GM21619 (cell line): ENCODE measurements at regions not wholly inside any gene's neighbourhood (a gene's known extent, or its start where the extent isn't known, plus 50 kb on each side); places are given as distances from the start of the nearest gene placed in this dataset.

Source experiments
- ATAC-seq: cut with Tn5 transposase; IDR thresholded peaks from one replicate; pipeline ENCODE4 v1.9.1; 2021; ENCODE audit not compliant: unreplicated experiment

DNA sequence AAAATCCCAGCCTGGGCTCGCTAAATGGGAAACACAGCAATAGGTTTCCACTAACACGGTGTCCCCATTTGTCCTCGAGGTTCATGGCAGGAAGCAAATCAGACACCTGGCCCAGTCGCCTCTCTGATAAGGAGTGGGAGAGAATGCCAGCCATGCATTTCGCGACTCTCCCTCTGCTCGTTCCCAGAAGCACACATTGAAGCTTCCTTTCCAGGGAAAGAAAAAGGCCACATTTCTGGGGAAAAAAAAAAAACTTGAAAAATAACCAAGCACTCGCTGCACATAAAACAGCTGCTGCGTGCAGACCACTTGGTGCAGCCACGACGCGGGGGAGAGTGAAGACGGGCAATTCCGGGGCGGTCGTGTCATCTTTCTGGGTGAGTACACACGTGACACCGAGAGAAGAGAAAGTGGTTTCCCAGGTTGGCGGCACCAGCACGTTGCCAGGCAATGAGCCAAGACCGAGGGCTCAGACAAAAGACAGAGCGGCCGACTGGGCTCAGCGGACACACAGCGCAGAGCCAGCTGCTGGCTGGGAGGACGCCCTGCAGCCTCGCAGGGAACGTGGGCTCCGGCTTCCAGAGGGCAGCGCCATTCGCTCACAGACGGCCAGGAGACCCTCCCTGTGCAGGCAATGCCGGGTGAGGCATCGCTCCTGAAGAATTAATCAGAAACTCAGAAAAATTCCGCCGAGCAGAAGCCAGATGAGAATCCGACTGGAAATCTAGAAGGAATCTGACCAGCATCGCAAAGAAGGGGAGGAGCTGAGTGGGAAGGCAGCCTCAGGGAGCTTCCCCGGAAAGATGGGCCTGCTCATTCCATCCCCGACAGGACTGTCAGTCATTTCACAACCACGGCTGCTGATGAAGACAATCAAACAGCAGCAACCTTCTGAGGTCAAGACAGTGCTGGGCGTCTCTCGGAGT lies 83.2 kb upstream of the IRS2 start:
- ATAC-seq = no peak

DNA sequence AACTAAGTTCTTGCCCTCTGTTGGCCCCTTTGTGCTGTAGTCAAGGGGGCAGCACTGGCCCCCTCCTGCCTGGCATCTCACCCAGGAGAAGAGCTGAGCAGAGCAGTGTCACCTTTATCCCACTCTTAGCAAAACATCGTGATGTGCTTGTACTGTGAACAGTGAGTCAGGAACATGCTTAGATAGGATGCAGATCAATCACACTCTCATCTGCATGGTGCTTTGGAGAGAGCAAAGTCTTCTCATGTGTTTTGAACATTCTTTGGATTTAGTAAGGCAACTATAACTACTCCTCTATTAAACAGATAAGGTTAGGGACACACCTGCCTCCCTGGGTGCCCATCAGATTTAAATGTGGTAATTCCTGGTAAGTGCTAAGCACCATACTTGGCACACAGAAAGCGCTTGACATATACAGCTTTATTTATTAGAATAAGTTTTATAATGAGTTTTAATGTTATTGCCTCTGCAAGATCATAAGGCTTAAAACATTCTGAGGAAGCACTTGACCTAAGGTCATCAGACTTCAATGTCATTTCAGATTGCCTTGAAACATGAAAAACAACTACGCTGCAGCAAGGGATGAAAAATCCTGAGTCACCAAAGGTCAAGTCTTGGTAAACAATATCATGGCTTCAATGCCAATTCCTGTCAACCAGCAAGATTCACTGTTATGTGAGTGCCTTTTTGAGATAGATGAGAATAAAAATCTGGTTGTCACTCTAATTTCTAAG lies 82.4 kb upstream of the IRS2 start:
- no peak for ATAC-seq

DNA sequence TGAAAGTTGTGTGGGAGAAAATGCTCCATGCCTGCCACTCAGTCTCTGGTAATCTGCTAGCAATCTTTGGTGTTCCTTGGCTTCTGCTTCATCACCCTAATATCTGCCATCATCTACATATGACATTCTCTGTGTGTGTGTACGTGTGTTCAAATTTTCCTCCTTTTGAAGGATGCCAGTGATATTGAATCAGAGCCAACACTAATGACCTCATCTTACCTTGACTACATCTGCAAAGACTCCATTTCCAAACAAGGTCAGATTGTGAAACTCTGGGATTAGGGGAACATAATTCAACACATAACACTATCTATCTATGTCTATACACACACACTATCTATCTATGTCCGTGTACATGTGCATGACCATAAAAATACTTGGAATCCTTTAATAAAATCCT lies 81.4 kb upstream of the IRS2 start:
- ATAC-seq = no peak

DNA sequence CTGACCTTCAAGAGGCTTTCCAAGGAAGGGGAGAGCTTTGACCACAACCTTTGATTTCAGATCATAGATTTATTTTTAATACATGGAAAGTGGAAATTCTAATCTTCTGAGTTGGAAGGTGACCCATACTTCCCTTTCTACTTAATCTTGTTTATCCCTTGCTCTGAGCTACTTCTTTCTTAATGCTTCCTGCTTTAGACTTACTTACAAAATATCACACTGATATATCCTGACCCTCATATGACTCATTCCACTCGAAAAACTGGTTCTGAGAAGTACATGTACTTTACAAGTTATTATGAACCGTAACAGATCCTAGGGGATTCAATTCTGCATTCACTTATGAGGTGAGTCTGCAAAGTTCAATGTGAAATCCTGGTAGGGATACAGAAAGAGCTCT lies 76.2 kb upstream of the IRS2 start:
- no peak for ATAC-seq

DNA sequence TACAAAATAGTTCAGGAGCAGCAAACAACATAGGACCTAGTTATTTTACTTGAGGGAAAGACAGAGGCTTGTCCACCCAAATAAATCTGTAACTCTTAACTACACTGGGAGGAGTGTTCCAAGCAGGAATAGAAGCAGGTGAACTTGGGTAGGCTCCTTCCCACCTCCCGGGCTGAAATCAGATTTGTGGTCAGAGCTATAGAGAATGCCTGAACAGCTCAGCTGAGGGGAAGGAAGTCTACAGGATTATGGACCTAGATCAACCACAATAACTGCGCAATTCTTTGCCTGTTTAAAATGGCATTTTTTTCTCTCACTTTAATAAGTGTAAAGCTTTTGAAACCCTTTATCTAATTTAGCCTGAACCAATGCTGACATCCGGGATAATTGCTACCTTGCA lies 73.5 kb upstream of the IRS2 start:
- no peak for ATAC-seq

DNA sequence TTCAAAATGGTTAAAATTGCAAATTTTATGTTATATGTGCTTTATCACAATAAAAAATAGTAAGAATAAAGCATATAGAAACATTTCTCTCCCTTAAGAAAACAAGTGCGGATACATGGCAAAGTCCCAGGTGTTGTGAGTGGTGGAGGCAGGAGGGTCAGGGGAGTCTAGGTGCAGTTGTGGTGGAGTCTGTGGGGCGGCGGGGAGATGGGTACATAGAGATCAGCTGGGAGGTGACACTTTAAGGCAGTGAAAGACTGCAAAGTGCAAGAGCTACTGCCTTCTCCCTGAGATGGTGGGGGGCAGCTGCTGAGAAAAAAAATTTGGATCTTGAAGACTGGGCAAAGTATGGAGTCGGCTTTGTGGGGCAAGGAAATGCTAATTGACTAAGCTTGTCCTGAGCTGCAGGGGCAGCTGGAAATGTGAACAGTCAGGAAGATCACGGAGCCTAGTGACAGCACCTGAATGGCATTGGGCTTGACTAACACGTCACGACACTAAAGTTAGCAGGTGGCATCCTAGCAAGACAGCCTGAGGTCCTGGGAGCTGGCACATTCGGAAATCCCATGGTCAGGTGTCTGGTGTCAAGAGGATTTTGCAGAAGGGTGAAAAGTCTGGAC lies 72.9 kb upstream of the IRS2 start:
- no peak for ATAC-seq

DNA sequence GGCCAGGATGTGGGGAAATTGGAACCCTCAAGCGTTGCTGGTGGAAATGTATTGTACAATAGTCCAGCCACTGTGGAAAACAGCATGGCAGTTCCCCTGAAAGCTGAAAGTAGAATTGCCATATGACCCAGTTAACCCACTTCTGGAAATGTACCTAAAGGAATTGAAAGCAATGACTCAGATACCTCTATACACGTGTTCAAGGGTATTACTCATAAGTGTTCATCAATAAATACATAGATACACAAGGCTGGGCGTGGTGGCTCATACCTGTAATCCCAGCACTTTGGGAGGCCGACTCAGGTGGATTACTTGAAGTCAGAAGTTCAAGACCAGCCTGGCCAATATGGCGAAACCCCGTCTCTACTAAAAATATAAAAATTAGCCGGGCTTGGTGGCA lies 71.9 kb upstream of the IRS2 start:
- ATAC-seq = no peak

DNA sequence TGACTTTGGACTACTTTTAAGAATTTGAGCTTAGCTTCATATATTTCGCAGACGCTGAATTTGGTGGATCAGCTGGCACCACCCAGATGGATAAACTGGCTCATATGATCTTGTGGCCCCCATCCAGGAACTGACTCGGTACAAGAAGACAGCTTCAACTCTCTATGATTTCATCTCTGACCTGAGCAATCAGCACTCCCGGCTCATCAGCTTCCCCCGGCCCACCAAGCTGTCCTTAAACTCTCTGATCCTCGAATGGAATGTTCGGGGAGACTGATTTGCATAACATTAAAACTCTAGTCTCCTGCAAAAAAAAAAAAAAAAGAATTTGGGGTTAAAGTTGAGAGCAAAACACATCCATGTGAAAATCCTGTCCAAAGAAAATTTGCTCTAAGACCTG lies 71.4 kb upstream of the IRS2 start:
- ATAC-seq = no peak

DNA sequence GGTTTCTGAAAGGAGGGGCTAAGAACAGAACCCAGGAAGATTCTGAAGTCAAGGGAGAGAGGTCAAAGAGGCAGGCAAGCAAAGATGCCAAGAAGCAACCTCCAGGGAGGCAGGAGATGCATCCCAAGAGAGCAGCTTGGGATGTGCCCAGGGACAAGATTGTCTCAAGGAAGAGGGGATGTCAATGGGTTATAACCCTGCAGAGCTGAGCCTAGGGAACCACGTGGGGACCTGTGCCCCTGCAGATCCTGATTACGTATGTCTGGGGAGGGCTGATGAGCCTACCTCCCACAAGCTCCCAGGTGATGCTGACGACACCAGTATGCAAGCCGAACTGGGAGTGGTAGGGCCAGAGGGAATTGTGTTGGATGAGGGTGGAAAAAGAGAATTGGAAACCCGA lies 70.9 kb upstream of the IRS2 start:
- ATAC-seq = no peak

DNA sequence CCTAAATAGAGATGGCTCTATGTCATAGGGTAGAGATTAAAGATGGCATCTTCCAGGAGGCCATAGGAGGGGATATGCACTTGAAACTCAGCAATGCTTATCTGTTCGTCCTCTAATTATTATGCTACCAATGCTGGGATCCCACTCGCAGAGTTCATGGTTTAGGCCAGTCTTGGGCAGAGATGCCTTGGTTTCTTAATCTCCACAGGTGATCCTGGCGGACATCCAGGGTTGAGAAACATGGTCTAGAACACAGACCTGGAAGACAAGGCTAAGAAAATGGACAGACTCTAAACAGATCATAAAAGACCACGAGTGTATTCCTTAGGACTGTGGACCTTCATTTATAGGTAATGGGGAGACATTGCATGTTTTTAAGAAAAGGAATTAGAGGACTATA lies 70.0 kb upstream of the IRS2 start:
- ATAC-seq = no peak

DNA sequence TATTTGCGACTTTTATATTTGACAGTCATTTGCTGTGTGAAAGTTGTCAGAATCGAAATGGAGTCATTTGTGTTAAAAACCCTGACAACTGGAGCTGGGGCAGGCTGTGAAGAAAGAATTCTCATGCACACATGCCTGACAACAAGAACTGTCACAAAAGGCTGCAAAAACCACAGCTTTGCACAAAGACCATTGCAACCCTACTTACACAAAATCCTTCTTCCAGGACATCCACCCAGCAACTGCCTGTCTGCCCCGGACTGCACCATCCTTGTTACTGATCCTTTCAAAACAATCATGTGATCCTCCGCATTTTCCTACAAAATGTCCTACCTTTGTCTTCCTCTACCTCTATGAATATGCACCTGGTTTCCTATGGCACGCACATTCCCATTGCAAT lies 66.8 kb upstream of the IRS2 start:
- no peak for ATAC-seq

DNA sequence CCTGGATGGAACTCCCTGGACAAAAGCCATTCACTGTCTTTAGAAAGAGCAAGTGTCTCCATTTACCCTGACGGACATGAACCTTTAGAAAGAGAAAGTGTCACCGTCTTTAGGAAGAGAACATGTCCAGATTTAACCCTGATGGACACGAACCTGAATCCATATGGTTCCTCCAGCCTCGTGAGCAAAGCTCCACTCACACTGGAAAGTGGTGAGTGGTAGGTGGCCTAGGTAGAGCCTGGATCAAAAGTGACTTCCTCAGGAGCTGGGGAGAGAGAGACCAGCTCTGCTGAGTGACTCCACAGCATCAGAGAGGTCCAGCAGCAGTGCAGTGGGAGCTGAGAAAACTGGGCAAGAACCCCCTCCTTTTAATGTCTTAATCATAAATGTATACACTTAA lies 59.8 kb upstream of the IRS2 start:
- ATAC-seq = no peak

DNA sequence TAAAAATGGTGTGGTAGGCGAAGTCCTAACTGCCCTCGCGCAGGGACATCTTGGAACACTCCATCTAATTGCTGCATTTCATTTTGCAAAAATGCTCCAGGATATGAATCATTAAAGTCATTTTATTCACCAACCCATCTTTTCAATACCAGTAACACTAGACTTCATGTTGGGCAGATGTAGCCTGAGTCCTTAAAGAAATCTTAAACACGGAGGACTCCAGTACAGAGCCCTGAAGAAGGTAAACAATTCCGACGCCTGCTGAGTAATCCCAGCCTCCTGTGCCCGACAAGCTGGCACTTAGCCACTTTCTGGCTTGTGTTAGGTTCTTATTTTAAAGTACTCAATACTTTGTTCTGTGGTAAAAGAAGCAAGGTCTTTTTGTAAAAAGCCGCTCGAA lies 58.0 kb upstream of the IRS2 start:
- no peak for ATAC-seq

DNA sequence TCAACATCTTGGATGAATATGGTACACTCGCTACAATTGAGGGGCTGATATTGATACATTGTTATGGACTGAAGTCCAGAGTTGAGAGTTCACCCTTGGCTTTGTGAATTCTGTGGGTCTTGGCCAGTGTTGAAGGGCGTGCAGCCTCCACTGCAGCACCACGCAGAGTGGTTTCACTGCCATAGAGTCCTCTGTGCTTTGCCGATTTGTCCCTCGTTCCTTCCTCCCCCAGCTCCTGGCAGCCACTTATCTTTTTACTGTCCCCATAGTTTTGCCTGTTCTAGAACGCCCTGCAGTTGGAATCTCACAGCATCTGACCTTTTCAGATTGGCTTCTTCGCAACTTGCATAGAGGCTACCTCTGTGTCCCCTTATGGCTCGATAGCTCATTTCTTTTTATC lies 57.3 kb upstream of the IRS2 start:
- ATAC-seq = no peak

DNA sequence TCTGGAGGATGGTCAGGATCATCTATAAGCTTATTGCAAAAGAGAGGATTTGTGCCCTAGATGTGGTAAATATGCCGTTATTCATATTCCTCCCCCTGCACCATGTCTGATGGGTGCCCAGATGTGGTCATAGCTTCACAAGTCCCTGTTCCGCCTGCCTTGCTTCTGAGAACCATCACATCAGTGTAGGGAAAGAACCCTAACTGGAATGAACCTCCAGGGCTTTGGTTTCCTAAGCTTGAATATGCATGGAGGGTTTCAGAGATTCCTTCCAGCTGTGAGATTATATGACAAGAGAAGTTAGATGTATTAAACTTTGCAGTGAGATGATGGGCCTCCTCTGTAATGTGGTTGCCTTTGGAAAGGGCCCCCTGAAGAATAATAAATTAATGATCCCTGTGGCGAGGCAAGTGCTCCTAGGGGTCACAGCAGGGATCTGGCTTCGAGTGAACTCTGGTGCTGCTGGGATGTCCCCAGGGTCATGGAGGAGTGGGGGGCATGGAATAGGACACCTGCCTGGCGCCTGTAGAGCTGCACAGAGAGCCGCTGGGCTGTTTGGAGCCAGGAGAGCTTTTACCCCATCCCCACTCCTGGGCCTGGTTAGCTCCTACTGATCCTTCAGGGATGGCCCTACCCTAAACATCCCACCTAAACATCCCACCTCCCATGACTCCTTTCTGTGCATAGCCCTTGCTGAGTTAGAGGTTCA lies 56.0 kb upstream of the IRS2 start:
- no peak for ATAC-seq

DNA sequence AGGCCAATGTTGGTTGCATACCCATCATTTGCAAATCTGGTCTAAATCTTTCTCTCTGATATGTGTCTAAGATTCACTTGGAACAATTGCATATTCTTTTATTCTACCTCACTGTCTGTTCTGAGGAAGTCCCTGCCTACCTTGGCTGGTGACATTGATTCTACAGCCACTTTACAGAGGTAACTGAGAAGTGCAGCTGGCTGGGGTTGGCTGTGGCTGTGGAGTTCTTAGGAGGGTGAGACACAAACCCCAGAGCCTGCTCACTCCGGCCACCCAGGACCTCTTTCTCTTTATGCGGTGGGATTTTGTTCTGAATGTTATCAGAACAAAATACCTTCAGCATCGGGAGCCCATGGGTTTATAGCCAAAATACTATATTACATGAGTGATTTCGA lies 54.5 kb upstream of the IRS2 start:
- ATAC-seq = no peak

DNA sequence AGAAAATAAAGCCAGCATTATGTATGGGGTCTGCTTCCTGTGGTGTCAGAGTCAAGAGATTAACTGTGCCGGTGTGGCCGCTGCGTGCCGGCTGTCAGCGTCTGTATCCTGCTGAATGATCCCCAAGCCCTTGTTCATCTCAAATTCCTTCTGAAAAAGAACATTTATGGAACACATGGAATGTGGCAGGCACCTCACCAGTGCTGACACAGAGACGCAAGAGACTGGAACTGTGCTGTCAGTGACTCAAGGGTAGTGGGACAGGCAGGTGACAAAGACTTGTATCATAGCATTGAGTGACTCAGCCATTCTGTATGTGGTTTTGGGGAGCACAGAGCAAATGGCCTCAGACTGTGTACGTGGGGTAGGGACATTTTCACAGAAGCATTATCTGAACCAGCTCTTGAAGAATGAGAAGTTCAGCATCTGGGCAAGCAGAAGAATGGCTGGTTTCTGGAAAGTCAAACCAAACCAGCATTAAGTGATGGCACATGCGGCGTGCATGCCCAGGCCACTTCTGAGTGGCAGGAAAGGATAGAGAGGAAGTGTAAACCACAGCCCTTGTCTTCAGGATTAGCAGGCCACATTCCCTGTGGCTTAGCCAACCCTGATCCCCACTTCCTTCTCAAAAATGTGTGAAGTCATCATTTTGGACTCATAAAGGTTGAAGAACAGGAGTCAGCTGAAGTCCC lies 54.0 kb upstream of the IRS2 start:
- no peak for ATAC-seq

DNA sequence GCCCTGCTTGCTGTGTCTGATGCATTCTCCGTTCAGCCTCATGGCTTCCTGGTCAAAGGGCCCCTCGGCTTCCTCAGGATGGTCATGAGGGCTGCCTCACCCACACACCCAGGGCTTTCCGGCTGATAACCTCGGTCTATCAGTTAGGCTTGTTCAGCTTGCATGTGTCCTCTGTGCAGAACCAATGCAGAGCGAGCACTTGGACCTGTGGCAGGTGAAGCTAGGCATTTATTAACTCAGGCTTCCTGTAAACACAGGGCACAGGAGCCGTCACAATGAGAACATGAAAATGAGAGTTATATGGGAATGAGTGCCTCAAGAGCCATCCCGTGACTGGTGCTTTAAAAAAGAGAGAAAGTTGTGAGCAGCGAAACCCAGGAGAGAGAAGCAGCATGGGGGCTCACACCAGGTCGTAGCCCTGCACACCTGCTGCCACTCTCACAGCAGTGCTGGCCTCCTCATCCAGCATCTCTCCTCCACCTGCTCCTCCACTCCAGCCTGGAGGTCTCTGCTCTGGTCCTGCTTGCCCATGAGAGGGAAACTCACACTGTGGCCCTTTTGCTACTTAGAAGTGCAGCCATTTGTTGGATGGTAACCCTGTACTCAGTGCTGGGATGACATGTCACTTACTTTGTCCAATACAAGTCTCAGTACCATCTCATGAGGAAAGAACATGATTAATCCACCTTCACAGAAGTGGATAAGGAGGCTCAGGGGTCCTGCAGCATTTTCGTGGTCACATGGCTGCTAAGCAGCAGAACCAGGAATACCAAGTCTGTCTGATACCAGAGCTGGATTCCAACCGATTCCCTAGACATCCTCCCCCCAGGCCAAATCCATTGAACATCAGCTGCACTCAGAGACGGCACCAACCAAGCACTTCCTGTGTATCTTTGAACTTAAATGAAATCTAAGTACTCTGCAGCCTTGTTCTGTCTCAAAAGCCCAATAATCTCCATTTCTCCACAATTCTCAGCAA lies 50.5 kb upstream of the IRS2 start:
- peak; percentile 81 for ATAC-seq
